ENCODE measurements at regions not wholly inside any gene's neighbourhood (a gene's known extent, or its start where the extent isn't known, plus 50 kb on each side); places are given as distances from the start of the nearest gene placed in this dataset.
"Not testable (repeated sequence)": the region's sequence is repeated elsewhere in the genome, so short reads cannot be mapped to it uniquely, and the experiment has no call there.

- TF ChIP-seq ZFX (IDR thresholded peaks at IDR 0.05; ENCODE audit: borderline replicate concordance): no peak
- TF ChIP-seq CTCF (IDR thresholded peaks at IDR 0.05): no peak
- no peak overlapping the region for H3K27ac ChIP-seq
Measured at GRCh38 chr1:96211202-96211601, 510.4 kb upstream of the PTBP2 start.

- no peak for TF ChIP-seq ZFX (IDR thresholded peaks at IDR 0.05; ENCODE audit: borderline replicate concordance)
- TF ChIP-seq CTCF (IDR thresholded peaks at IDR 0.05): no peak
- no peak overlapping the region for H3K27ac ChIP-seq
Measured at GRCh38 chr1:96214982-96215381, 506.6 kb upstream of the PTBP2 start.

GRCh38 chr1:96220651-96221050 is 500.9 kb upstream of the PTBP2 start:
- TF ChIP-seq CTCF (IDR thresholded peaks at IDR 0.05) (no peak), ZFX (IDR thresholded peaks at IDR 0.05; ENCODE audit: borderline replicate concordance) (no peak)
- no peak overlapping the region for H3K27ac ChIP-seq

- TF ChIP-seq ZFX (IDR thresholded peaks at IDR 0.05; ENCODE audit: borderline replicate concordance): no peak
- no peak for TF ChIP-seq CTCF (IDR thresholded peaks at IDR 0.05)
- no peak overlapping the region for H3K27ac ChIP-seq
Measured at GRCh38 chr1:96222701-96223100, 498.9 kb upstream of the PTBP2 start.

- H3K27ac ChIP-seq: not testable (repeated sequence)
Measured at GRCh38 chr1:96224229-96224628, 497.4 kb upstream of the PTBP2 start.

GRCh38 chr1:96233422-96233821 is 488.2 kb upstream of the PTBP2 start:
- H3K27ac ChIP-seq: no peak overlapping the region
- no peak for TF ChIP-seq CTCF (IDR thresholded peaks at IDR 0.05)
- TF ChIP-seq ZFX (IDR thresholded peaks at IDR 0.05; ENCODE audit: borderline replicate concordance): no peak

GRCh38 chr1:96234299-96234698 is 487.3 kb upstream of the PTBP2 start:
- no peak overlapping the region for H3K27ac ChIP-seq
- TF ChIP-seq ZFX (IDR thresholded peaks at IDR 0.05; ENCODE audit: borderline replicate concordance) (no peak), CTCF (IDR thresholded peaks at IDR 0.05) (no peak)

GRCh38 chr1:96236156-96236739 is 485.3 kb upstream of the PTBP2 start:
- TF ChIP-seq CTCF (IDR thresholded peaks at IDR 0.05) (peak; percentile 77), ZFX (IDR thresholded peaks at IDR 0.05; ENCODE audit: borderline replicate concordance) (no peak)
- no peak overlapping the region for H3K27ac ChIP-seq
